B cell (primary cell): ENCODE measurements at regions not wholly inside any gene's neighbourhood (a gene's known extent, or its start where the extent isn't known, plus 50 kb on each side); places are given as distances from the start of the nearest gene placed in this dataset.

Experiments
- ATAC-seq: fragments of 200-7000 bp; cut with Tn5 transposase; one replicate; pipeline ENCODE4 v1.10.0; 2021; ENCODE audit warnings: low read depth, mild to moderate bottlenecking, moderate number of reproducible peaks, moderate library complexity
- CTCF ChIA-PET: fragments of 350-600 bp; sonication (Branson Sonifier 250); formaldehyde crosslinking; loops from one replicate; lab custom pipeline; 2021; ENCODE audit warnings: antibody characterized with exemption, inconsistent platforms; lab: Charles Lee
- POLR2A ChIA-PET: fragments of 350-600 bp; sonication (Branson Sonifier 250); formaldehyde crosslinking; loops from one replicate; lab custom pipeline; 2021; ENCODE audit warnings: antibody characterized with exemption; lab: Charles Lee
- DNase-seq: peaks from one replicate; pipeline ENCODE4 v3.0.0; 2013
- H2AFZ ChIP-seq: 2 replicates; pipeline ENCODE4 v1.6.1; 2012; ENCODE audit warnings: mild to moderate bottlenecking, low read depth, low read length; ENCODE audit not compliant: insufficient read depth, poor library complexity, severe bottlenecking
- H3K27ac ChIP-seq, 2 donors: 1 replicate in 1 of 2; 2 replicates in 1 of 2; pipeline ENCODE4 v1.5.1; 2012 to 2013; ENCODE audit warnings: low read length in 2 of 2, mild to moderate bottlenecking in 2 of 2, moderate library complexity in 1 of 2
- H3K27me3 ChIP-seq, 4 experiments: fragments of 200-600 bp in 1 of 4; sonication (generic) in 1 of 4; replicated peaks in 1 of 4; 1 replicate in 2 of 4; 2 replicates in 2 of 4; pipeline versions ENCODE4 v1.6.1 to v1.7.0; 2013 to 2016; ENCODE audit warnings: low read length in 3 of 4, mild to moderate bottlenecking in 2 of 4, mixed read lengths in 1 of 4, moderate library complexity in 1 of 4; ENCODE audit not compliant: insufficient read depth in 4 of 4, control insufficient read depth in 3 of 4; ENCODE audit errors: control extremely low read depth in 1 of 4
- H3K36me3 ChIP-seq, 2 experiments: replicated peaks in 1 of 2; 1 replicate in 1 of 2; 2 replicates in 1 of 2; pipeline versions ENCODE4 v1.6.1 to v1.7.1; 2013; ENCODE audit warnings: low read length in 1 of 2; ENCODE audit not compliant: insufficient read depth in 2 of 2, control insufficient read depth in 1 of 2; ENCODE audit errors: control extremely low read depth in 1 of 2, extremely low read depth in 1 of 2
- H3K4me1 ChIP-seq, 2 donors: fragments of 200-600 bp in 1 of 2; sonication (generic) in 1 of 2; 1 replicate in 1 of 2; 2 replicates in 1 of 2; pipeline versions ENCODE4 v1.5.1 to v1.6.1; 2013 to 2017; ENCODE audit warnings: low read length in 2 of 2; ENCODE audit not compliant: control insufficient read depth in 2 of 2, insufficient read depth in 2 of 2
- H3K4me2 ChIP-seq: replicated peaks from 2 replicates; pipeline ENCODE3; 2012; ENCODE audit warnings: mild to moderate bottlenecking, low read depth, low read length; ENCODE audit not compliant: poor library complexity, severe bottlenecking
- H3K4me3 ChIP-seq, 5 experiments: fragments of 200-600 bp in 1 of 5; sonication (generic) in 1 of 5; 1 replicate in 3 of 5; 2 replicates in 2 of 5; pipeline versions ENCODE4 v1.5.1 to v1.7.0; 2011 to 2016; ENCODE audit warnings: low read length in 4 of 5, mild to moderate bottlenecking in 4 of 5, low read depth in 2 of 5, control low read depth in 1 of 5, moderate library complexity in 1 of 5; ENCODE audit not compliant: insufficient read depth in 1 of 5; ENCODE audit errors: control extremely low read depth in 1 of 5, extremely low read depth in 1 of 5
- H3K79me2 ChIP-seq: fragments of 200-600 bp; sonication (generic); one replicate; pipeline ENCODE4 v1.6.0; 2016; ENCODE audit warnings: low read length; ENCODE audit not compliant: control insufficient read depth, insufficient read depth
- H3K9ac ChIP-seq: fragments of 200-600 bp; sonication (generic); 2 replicates; pipeline ENCODE4 v1.6.1; 2017; ENCODE audit warnings: mild to moderate bottlenecking, low read length, moderate library complexity
- H3K9me3 ChIP-seq, 3 donors: one replicate each; pipeline versions ENCODE4 v1.6.1 to v1.7.1; 2013; ENCODE audit warnings: low read length in 2 of 3; ENCODE audit not compliant: control insufficient read depth in 2 of 3, insufficient read depth in 1 of 3; ENCODE audit errors: control extremely low read depth in 1 of 3
- H4K20me1 ChIP-seq: 2 replicates; pipeline ENCODE4 v1.6.0; 2012; ENCODE audit warnings: mild to moderate bottlenecking, low read length; ENCODE audit not compliant: insufficient read depth, control insufficient read depth, poor library complexity, severe bottlenecking
- H3K27ac Mint-ChIP-seq: one replicate; pipeline ENCODE4 v1.8.0; 2021; ENCODE audit warnings: mixed read lengths
- H3K27me3 Mint-ChIP-seq: one replicate; pipeline ENCODE4 v1.8.0; 2021; ENCODE audit warnings: mixed read lengths
- H3K4me1 Mint-ChIP-seq: one replicate; pipeline ENCODE4 v1.8.0; 2021; ENCODE audit warnings: mixed read lengths
- H3K4me3 Mint-ChIP-seq: one replicate; pipeline ENCODE4 v1.8.0; 2021; ENCODE audit warnings: mixed read lengths
- H3K9me3 Mint-ChIP-seq: one replicate; pipeline ENCODE4 v1.8.0; 2022; ENCODE audit warnings: mixed read lengths; ENCODE audit not compliant: insufficient read depth
- EZH2 ChIP-seq: IDR thresholded peaks from 2 replicates; pipeline ENCODE4 v1.6.1; 2012; ENCODE audit warnings: borderline replicate concordance, low read depth, mild to moderate bottlenecking, moderate library complexity, low read length; ENCODE audit not compliant: insufficient read depth, poor library complexity, severe bottlenecking
- whole genome bisulfite sequencing: methylation state at CpG from one replicate; pipeline ENCODE4 v1.1.5; 2013; ENCODE audit warnings: missing lambda C conversion rate; ENCODE audit not compliant: insufficient coverage; 5-methylcytosine and 5-hydroxymethylcytosine counted together
- intact Hi-C: fragments of 100-400 bp; cut with micrococcal nuclease; formaldehyde crosslinking; loops from one replicate; pipeline ENCODE4 v1.10.0; 2022
- TF ChIP-seq, protein P1 (sequence below): fragments of 200-600 bp; IDR thresholded peaks from one replicate; pipeline ENCODE4 v1.8.0; 2022; ENCODE audit warnings: antibody characterized with exemption, mild to moderate bottlenecking

DNA sequence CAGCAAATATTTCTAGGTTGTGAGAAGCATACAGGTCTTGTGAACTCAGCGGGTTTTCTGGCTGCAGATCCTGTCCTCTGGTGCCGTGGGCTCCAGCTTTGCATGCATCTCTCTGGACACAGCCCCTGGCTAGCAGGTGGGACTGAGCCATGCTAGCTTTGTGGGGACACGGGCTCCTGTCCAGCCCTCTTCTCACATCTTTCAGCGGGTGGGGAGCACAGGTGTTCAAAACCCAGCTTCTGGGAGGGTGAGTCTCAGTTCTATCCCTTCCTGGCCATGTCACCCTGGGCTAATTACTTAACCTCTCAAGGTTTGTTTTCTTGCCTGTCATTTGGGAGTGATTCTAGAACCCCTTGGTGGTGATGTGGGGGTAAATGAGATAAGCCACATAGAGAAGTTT is 162.3 kb downstream of the ICE1 start:
- no peaks in the 10 kb centered on the region for H4K20me1 ChIP-seq
- peaks cover 9% of the 10 kb centered on the region for H3K27me3 Mint-ChIP-seq
- no peaks in the 10 kb centered on the region for H3K79me2 ChIP-seq
- H3K4me2 ChIP-seq = no peak overlapping the region
- intact Hi-C loops = no loop called here
- no peaks in the 10 kb centered on the region for H3K36me3 ChIP-seq
- H3K27ac Mint-ChIP-seq = no peak overlapping the region
- H3K4me3 ChIP-seq = no peak overlapping the region
- H3K9ac ChIP-seq = no peak overlapping the region
- POLR2A ChIA-PET = no interaction called here
- CTCF ChIA-PET = interaction anchor here (0.6 kb wide), 1 partner anchor 314 kb away, joined by 3 read pairs; no protein-coding TSS in a partner anchor
- H3K4me1 ChIP-seq = no peaks in the 10 kb centered on the region
- H3K27me3 ChIP-seq = no peaks in the 10 kb centered on the region
- TF ChIP-seq EZH2 = no peak
- TF ChIP-seq, protein P1, sequence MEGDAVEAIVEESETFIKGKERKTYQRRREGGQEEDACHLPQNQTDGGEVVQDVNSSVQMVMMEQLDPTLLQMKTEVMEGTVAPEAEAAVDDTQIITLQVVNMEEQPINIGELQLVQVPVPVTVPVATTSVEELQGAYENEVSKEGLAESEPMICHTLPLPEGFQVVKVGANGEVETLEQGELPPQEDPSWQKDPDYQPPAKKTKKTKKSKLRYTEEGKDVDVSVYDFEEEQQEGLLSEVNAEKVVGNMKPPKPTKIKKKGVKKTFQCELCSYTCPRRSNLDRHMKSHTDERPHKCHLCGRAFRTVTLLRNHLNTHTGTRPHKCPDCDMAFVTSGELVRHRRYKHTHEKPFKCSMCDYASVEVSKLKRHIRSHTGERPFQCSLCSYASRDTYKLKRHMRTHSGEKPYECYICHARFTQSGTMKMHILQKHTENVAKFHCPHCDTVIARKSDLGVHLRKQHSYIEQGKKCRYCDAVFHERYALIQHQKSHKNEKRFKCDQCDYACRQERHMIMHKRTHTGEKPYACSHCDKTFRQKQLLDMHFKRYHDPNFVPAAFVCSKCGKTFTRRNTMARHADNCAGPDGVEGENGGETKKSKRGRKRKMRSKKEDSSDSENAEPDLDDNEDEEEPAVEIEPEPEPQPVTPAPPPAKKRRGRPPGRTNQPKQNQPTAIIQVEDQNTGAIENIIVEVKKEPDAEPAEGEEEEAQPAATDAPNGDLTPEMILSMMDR = no peak
- ATAC-seq (no peak), DNase-seq (no peak)
- no peaks in the 10 kb centered on the region for H3K4me1 Mint-ChIP-seq
- H2AFZ ChIP-seq = no peak overlapping the region
- 89% methylated on average over 3 of the region's 4 CpGs for WGBS
- H3K4me3 Mint-ChIP-seq = no peak overlapping the region
- H3K27ac ChIP-seq = no peak overlapping the region
- peaks cover 0 to 1% (median 0%) of the 10 kb centered on the region in 3 donors for H3K9me3 ChIP-seq
- no peaks in the 10 kb centered on the region for H3K9me3 Mint-ChIP-seq

DNA sequence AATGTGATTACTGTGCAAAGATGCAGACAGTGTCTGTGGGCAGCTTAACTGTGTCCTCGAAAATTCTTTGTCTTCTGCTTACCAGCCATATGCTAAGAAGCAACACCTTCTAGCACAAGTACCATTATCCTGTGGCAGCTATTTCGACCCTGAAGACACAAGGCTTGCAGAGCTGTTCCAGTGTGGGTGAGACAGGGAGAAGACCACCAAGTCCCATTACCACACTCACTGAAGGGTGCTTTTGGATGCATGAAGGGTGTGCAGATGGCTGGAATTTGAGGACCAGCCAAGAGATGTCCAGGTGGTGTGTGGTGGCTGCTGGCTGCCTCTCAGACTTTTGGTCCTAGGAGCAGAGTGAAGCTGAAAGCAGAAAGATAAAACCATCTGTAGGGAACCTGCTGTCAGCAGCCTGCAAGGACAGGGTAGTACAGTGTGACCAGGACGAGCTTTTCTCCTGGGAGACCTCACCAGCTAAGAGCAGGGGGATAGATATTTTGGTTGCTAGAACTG is 161.8 kb downstream of the ICE1 start:
- CTCF ChIA-PET = no interaction called here
- H3K9ac ChIP-seq = no peak overlapping the region
- WGBS = 69% methylated on average over 3 of the region's 3 CpGs

More for the DNA sequence above, 161.8 kb downstream of the ICE1 start:
- Mint-ChIP-seq H3K27ac (no peak overlapping the region), H3K4me1 (no peaks in the 10 kb centered on the region), H3K4me3 (no peak overlapping the region), H3K27me3 (peaks cover 9% of the 10 kb centered on the region), H3K9me3 (no peaks in the 10 kb centered on the region)
- H3K4me3 ChIP-seq = no peak overlapping the region
- POLR2A ChIA-PET = no interaction called here
- no peaks in the 10 kb centered on the region for H3K4me1 ChIP-seq
- no peaks in the 10 kb centered on the region for H3K9me3 ChIP-seq
- H3K79me2 ChIP-seq = no peaks in the 10 kb centered on the region
- H4K20me1 ChIP-seq = no peaks in the 10 kb centered on the region
- no peak for ATAC-seq
- H3K4me2 ChIP-seq = no peak overlapping the region
- TF ChIP-seq, protein P1 = no peak
- no peak for TF ChIP-seq EZH2
- no peaks in the 10 kb centered on the region for H3K36me3 ChIP-seq
- H3K27me3 ChIP-seq = no peaks in the 10 kb centered on the region
- intact Hi-C loops = no loop called here
- no peak for DNase-seq
- H3K27ac ChIP-seq = no peak overlapping the region
- H2AFZ ChIP-seq = no peak overlapping the region
